ENCODE measurements at regions not wholly inside any gene's neighbourhood (a gene's known extent, or its start where the extent isn't known, plus 50 kb on each side); places are given as distances from the start of the nearest gene placed in this dataset.

GRCh38 chr1:118272884-118273283, 87.9 kb upstream of the SPAG17 start:
- Histone ChIP-seq H3K36me3 (ENCODE audit: control insufficient read depth in 2 of 2, extremely low read depth in 1 of 2, insufficient read depth in 2 of 2, low read length in 2 of 2) (no peaks in the 10 kb centered on the region), H3K27me3 (ENCODE audit: control insufficient read depth, extremely low read depth, insufficient read depth, low read length) (no peaks in the 10 kb centered on the region), H3K9me1 (ENCODE audit: control insufficient read depth, extremely low read depth, insufficient read depth, low read length) (no peaks in the 10 kb centered on the region), H3K9me3 (ENCODE audit: control insufficient read depth, low read depth, low read length) (no peaks in the 10 kb centered on the region), H3K79me2 (ENCODE audit: control insufficient read depth, insufficient read depth, low read length) (no peaks in the 10 kb centered on the region), H3K9ac (ENCODE audit: control insufficient read depth, extremely low read depth, insufficient read depth, low read length) (no peak overlapping the region), H3K4me1 (ENCODE audit: control insufficient read depth, extremely low read depth, insufficient read depth, low read length) (no peaks in the 10 kb centered on the region), H3K4me2 (ENCODE audit: control insufficient read depth, extremely low read depth, insufficient read depth, low read depth, low read length) (no peak overlapping the region), H2AFZ (ENCODE audit: control insufficient read depth, low read length) (no peak overlapping the region), H4K20me1 (ENCODE audit: control insufficient read depth, extremely low read depth, insufficient read depth, low read length) (no peaks in the 10 kb centered on the region), H3K4me3 (ENCODE audit: control insufficient read depth in 2 of 3, extremely low read depth in 1 of 3, insufficient read depth in 2 of 3, low read depth in 1 of 3, low read length in 3 of 3) (no peak overlapping the region), H3K27ac (ENCODE audit: control insufficient read depth, insufficient read depth, low read length) (no peak overlapping the region)
- TF ChIP-seq EZH2 (IDR thresholded peaks at IDR 0.05; ENCODE audit: low read length) (no peak), CTCF (optimal IDR thresholded peaks at IDR 0.05 in 1 of 3, IDR thresholded peaks at IDR 0.05 in 1 of 3, conservative IDR thresholded peaks at IDR 0.05 in 1 of 3; ENCODE audit: extremely low read depth in 1 of 3, insufficient read depth in 2 of 3, low read length in 3 of 3) (no peak)
- DNase-seq (ENCODE audit: low read depth, low spot score) (no peak), FAIRE-seq (no peak)
- dilution Hi-C loops (cut with MboI; ENCODE audit: extremely low pct_ligation_motif_present, low sequenced_read_pairs) = no loop called here

GRCh38 chr1:118271883-118272282, 86.9 kb upstream of the SPAG17 start:
- dilution Hi-C loops (cut with MboI; ENCODE audit: extremely low pct_ligation_motif_present, low sequenced_read_pairs) = no loop called here
- DNase-seq (ENCODE audit: low read depth, low spot score) = no peak
- Histone ChIP-seq H3K79me2 (ENCODE audit: control insufficient read depth, insufficient read depth, low read length) (no peaks in the 10 kb centered on the region), H3K4me3 (ENCODE audit: control insufficient read depth in 2 of 3, extremely low read depth in 1 of 3, insufficient read depth in 2 of 3, low read depth in 1 of 3, low read length in 3 of 3) (no peak overlapping the region), H2AFZ (ENCODE audit: control insufficient read depth, low read length) (no peak overlapping the region), H3K4me1 (ENCODE audit: control insufficient read depth, extremely low read depth, insufficient read depth, low read length) (no peaks in the 10 kb centered on the region), H3K9me1 (ENCODE audit: control insufficient read depth, extremely low read depth, insufficient read depth, low read length) (no peaks in the 10 kb centered on the region), H3K27ac (ENCODE audit: control insufficient read depth, insufficient read depth, low read length) (no peak overlapping the region), H3K27me3 (ENCODE audit: control insufficient read depth, extremely low read depth, insufficient read depth, low read length) (no peaks in the 10 kb centered on the region), H3K9ac (ENCODE audit: control insufficient read depth, extremely low read depth, insufficient read depth, low read length) (no peak overlapping the region), H3K9me3 (ENCODE audit: control insufficient read depth, low read depth, low read length) (no peaks in the 10 kb centered on the region), H4K20me1 (ENCODE audit: control insufficient read depth, extremely low read depth, insufficient read depth, low read length) (no peaks in the 10 kb centered on the region), H3K4me2 (ENCODE audit: control insufficient read depth, extremely low read depth, insufficient read depth, low read depth, low read length) (no peak overlapping the region), H3K36me3 (ENCODE audit: control insufficient read depth in 2 of 2, extremely low read depth in 1 of 2, insufficient read depth in 2 of 2, low read length in 2 of 2) (no peaks in the 10 kb centered on the region)
- no peak for FAIRE-seq
- no peak for TF ChIP-seq CTCF (optimal IDR thresholded peaks at IDR 0.05 in 1 of 3, IDR thresholded peaks at IDR 0.05 in 1 of 3, conservative IDR thresholded peaks at IDR 0.05 in 1 of 3; ENCODE audit: extremely low read depth in 1 of 3, insufficient read depth in 2 of 3, low read length in 3 of 3)
- no peak for TF ChIP-seq EZH2 (IDR thresholded peaks at IDR 0.05; ENCODE audit: low read length)
